NCI-H446 treated with DMSO at 0.1 percent for 48 hours (cell line): ENCODE measurements at regions not wholly inside any gene's neighbourhood (a gene's known extent, or its start where the extent isn't known, plus 50 kb on each side); places are given as distances from the start of the nearest gene placed in this dataset.
"Not testable (repeated sequence)": the region's sequence is repeated elsewhere in the genome, so short reads cannot be mapped to it uniquely, and the experiment has no call there.

Experiments
- DNase-seq: peaks from one replicate; lab custom pipeline; 2025; lab: John Stamatoyannopoulos, UW

GRCh38 chr6:2302482-2302881 is 57.1 kb upstream of the GMDS start:
- not testable (repeated sequence) for DNase-seq

GRCh38 chr6:2296781-2297180 is 51.4 kb upstream of the GMDS start:
- DNase-seq: no peak
